IMR-90 (cell line): ENCODE measurements at regions not wholly inside any gene's neighbourhood (a gene's known extent, or its start where the extent isn't known, plus 50 kb on each side); places are given as distances from the start of the nearest gene placed in this dataset.

ENCODE experiments used
- ATAC-seq: fragments of 200-7000 bp; cut with Tn5 transposase; 2 replicates; pipeline ENCODE4 v1.9.1; 2020; ENCODE audit warnings: low read depth, mild to moderate bottlenecking, moderate library complexity
- BruUV-seq: library from RNA; stranded (reverse); fragments of 400-500 nt; replicated peaks from 2 replicates; lab custom pipeline; 2021; lab: Mats Ljungman, UMichigan
- CTCF ChIA-PET: fragments of 300-600 bp; formaldehyde crosslinking; extraction: SDS; loops from one replicate; lab custom pipeline; 2021; ENCODE audit warnings: antibody characterized with exemption; lab: Yijun Ruan, JAX
- POLR2A ChIA-PET: fragments of 300-600 bp; sonication (Branson Sonifier 250); formaldehyde crosslinking; loops from one replicate; lab custom pipeline; 2022; ENCODE audit warnings: antibody characterized with exemption; ENCODE audit not compliant: unreplicated experiment; lab: Charles Lee
- DNase-seq: peaks from one replicate; pipeline ENCODE4 v3.0.0; 2013
- H2AFZ ChIP-seq: replicated peaks from 2 replicates; pipeline ENCODE3; 2013; ENCODE audit warnings: low read length, mild to moderate bottlenecking; ENCODE audit not compliant: poor library complexity
- H2AK5ac ChIP-seq: 2 replicates; pipeline ENCODE4 v1.6.1; 2013; ENCODE audit warnings: low read depth, low read length, inconsistent platforms
- H2AK9ac ChIP-seq: replicated peaks from 2 replicates; pipeline ENCODE3; 2013; ENCODE audit warnings: mild to moderate bottlenecking, low read depth, low read length, moderate library complexity; ENCODE audit not compliant: poor library complexity
- H2BK120ac ChIP-seq: 2 replicates; pipeline ENCODE4 v1.6.1; 2013; ENCODE audit warnings: low read depth, low read length, inconsistent platforms
- H2BK15ac ChIP-seq: 3 replicates; pipeline ENCODE4 v1.6.1; 2013; ENCODE audit warnings: low read depth, low read length, inconsistent platforms
- H2BK20ac ChIP-seq: 2 replicates; pipeline ENCODE4 v1.6.1; 2013; ENCODE audit warnings: low read depth, mild to moderate bottlenecking, inconsistent platforms, low read length, moderate library complexity
- H2BK5ac ChIP-seq: 2 replicates; pipeline ENCODE4 v1.6.1; 2013; ENCODE audit warnings: mild to moderate bottlenecking, low read depth, low read length, inconsistent platforms; ENCODE audit not compliant: poor library complexity, severe bottlenecking
- H3K14ac ChIP-seq: replicated peaks from 2 replicates; pipeline ENCODE4 v1.6.1; 2013; ENCODE audit warnings: low read depth, low read length, inconsistent platforms
- H3K18ac ChIP-seq: 2 replicates; pipeline ENCODE4 v1.6.1; 2013; ENCODE audit warnings: low read depth, low read length, control low read depth
- H3K23ac ChIP-seq: 2 replicates; pipeline ENCODE4 v1.6.1; 2013; ENCODE audit warnings: low read depth, low read length, inconsistent platforms
- H3K27ac ChIP-seq: 2 replicates; pipeline ENCODE4 v1.5.1; 2013; ENCODE audit warnings: mild to moderate bottlenecking, control low read depth, low read length; ENCODE audit not compliant: insufficient read depth
- H3K27me3 ChIP-seq: 2 replicates; pipeline ENCODE4 v1.6.1; 2013; ENCODE audit warnings: low read length; ENCODE audit not compliant: control insufficient read depth, insufficient read depth
- H3K36me3 ChIP-seq: 2 replicates; pipeline ENCODE4 v1.6.1; 2013; ENCODE audit warnings: low read length, mixed read lengths; ENCODE audit not compliant: control insufficient read depth, insufficient read depth
- H3K4ac ChIP-seq: 2 replicates; pipeline ENCODE4 v1.6.1; 2013; ENCODE audit warnings: low read depth, low read length, inconsistent platforms
- H3K4me1 ChIP-seq: 2 replicates; pipeline ENCODE4 v1.6.1; 2013; ENCODE audit warnings: low read length, mixed read lengths; ENCODE audit not compliant: control insufficient read depth, insufficient read depth
- H3K4me2 ChIP-seq: 2 replicates; pipeline ENCODE4 v1.6.1; 2013; ENCODE audit warnings: low read depth, mild to moderate bottlenecking, control low read depth, low read length, moderate library complexity
- H3K4me3 ChIP-seq: 2 replicates; pipeline ENCODE4 v1.5.1; 2013; ENCODE audit warnings: low read depth, mild to moderate bottlenecking, control low read depth, low read length, moderate library complexity; ENCODE audit not compliant: insufficient read depth
- H3K56ac ChIP-seq: 2 replicates; pipeline ENCODE4 v1.6.1; 2013; ENCODE audit warnings: low read length, inconsistent platforms; ENCODE audit not compliant: insufficient read depth; ENCODE audit errors: extremely low read depth
- H3K79me1 ChIP-seq, 2 experiments: 2 replicates each; pipeline ENCODE4 v1.6.1; 2013; ENCODE audit warnings: low read length in 2 of 2, inconsistent platforms in 1 of 2, low read depth in 1 of 2
- H3K9ac ChIP-seq: 2 replicates; pipeline ENCODE4 v1.6.1; 2013; ENCODE audit warnings: low read depth, low read length, control low read depth
- H3K9me1 ChIP-seq: 2 replicates; pipeline ENCODE4 v1.6.1; 2013; ENCODE audit warnings: low read length, inconsistent platforms; ENCODE audit not compliant: insufficient read depth
- H3K9me3 ChIP-seq: 2 replicates; pipeline ENCODE4 v1.6.1; 2013; ENCODE audit warnings: low read length; ENCODE audit not compliant: control insufficient read depth, insufficient read depth
- H4K20me1 ChIP-seq: 2 replicates; pipeline ENCODE4 v1.6.1; 2013; ENCODE audit warnings: low read length, inconsistent platforms; ENCODE audit not compliant: insufficient read depth
- H4K5ac ChIP-seq: 2 replicates; pipeline ENCODE4 v1.6.1; 2013; ENCODE audit warnings: mild to moderate bottlenecking, low read depth, low read length, control low read depth
- H4K8ac ChIP-seq, 2 experiments: 2 replicates each; pipeline ENCODE4 v1.6.1; 2013; ENCODE audit warnings: low read depth in 2 of 2, low read length in 2 of 2, control low read depth in 1 of 2, inconsistent platforms in 1 of 2
- H4K91ac ChIP-seq: 2 replicates; pipeline ENCODE4 v1.6.1; 2013; ENCODE audit warnings: low read depth, low read length, inconsistent platforms; ENCODE audit not compliant: insufficient read depth
- CEBPB ChIP-seq: IDR thresholded peaks from 2 replicates; pipeline ENCODE4 v1.6.1; 2012; ENCODE audit warnings: low read depth, low read length, improper control_type of control experiment
- CHD1 ChIP-seq: IDR thresholded peaks from 2 replicates; pipeline ENCODE4 v1.6.1; 2012; ENCODE audit warnings: low read depth, low read length, improper control_type of control experiment
- MXI1 ChIP-seq: IDR thresholded peaks from 2 replicates; pipeline ENCODE4 v1.6.1; 2012; ENCODE audit warnings: low read depth, mild to moderate bottlenecking, low read length, moderate library complexity, borderline replicate concordance
- RCOR1 ChIP-seq: IDR thresholded peaks from 2 replicates; pipeline ENCODE4 v1.6.1; 2012; ENCODE audit warnings: mild to moderate bottlenecking, low read length, improper control_type of control experiment; ENCODE audit not compliant: insufficient replicate concordance
- WGBS, 2 experiments: methylation state at CpG; one replicate each; pipeline versions ENCODE4 v1.1.5 to v1.1.7; 2013; ENCODE audit warnings: missing lambda C conversion rate in 2 of 2; ENCODE audit not compliant: insufficient read length in 1 of 2; ENCODE audit errors: extremely low coverage in 2 of 2; 5-methylcytosine and 5-hydroxymethylcytosine counted together
- dilution Hi-C: fragments of 300-500 bp; cut with HindIII; formaldehyde crosslinking; loops from one replicate; pipeline ENCODE4 v1.14.3; 2018; ENCODE audit warnings: low sequenced_read_pairs; ENCODE audit not compliant: unreplicated experiment
- in situ Hi-C: fragments of 300-500 bp; cut with MboI; formaldehyde crosslinking; loops from 3 replicates; pipeline ENCODE4 v1.14.3; 2019; ENCODE audit warnings: low sequenced_read_pairs, inconsistent platforms, mixed read lengths
- intact Hi-C: fragments of 100-400 bp; cut with micrococcal nuclease; formaldehyde crosslinking; loops from 2 replicates; pipeline ENCODE4 v1.10.0; 2022
- TF ChIP-seq, protein P1 (sequence below): conservative IDR thresholded peaks from 2 replicates; pipeline ENCODE4 v1.5.1; 2012; ENCODE audit warnings: mild to moderate bottlenecking, low read depth, low read length, improper control_type of control experiment

DNA sequence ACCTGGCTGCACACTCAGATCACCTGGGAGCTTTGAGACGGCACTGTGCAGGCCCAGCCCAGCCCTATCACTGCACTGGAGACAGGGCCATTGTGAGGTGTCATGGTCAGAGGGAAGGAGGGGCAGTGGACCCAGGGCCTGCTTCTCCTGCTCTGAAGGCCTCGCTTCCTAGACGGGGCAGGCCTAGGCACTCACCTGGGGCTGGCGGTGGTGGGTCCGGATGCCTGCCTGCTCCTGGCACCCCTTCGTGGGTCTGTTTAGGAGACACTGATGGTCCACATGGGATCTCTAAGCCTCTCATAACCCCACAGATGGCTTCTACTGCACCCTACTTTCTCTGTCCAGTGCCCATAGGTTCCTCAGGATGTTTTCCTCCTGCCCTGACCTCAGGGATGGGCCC is 230.9 kb downstream of the MATN1 start:
- Histone ChIP-seq H2AFZ (no peak overlapping the region), H3K36me3 (no peaks in the 10 kb centered on the region), H3K4me3 (no peak overlapping the region), H3K27me3 (no peaks in the 10 kb centered on the region), H2BK120ac (no peak overlapping the region), H3K27ac (no peak overlapping the region), H4K20me1 (no peaks in the 10 kb centered on the region), H4K8ac (no peak overlapping the region), H2AK5ac (no peak overlapping the region), H3K23ac (no peak overlapping the region), H3K14ac (no peak overlapping the region), H3K9me1 (no peaks in the 10 kb centered on the region), H3K4me2 (no peak overlapping the region), H2AK9ac (no peak overlapping the region), H2BK20ac (no peak overlapping the region), H4K91ac (no peak overlapping the region), H3K18ac (no peak overlapping the region), H3K4ac (no peak overlapping the region), H2BK15ac (no peak overlapping the region), H3K79me1 (no peaks in the 10 kb centered on the region), H4K5ac (no peak overlapping the region), H3K9ac (no peak overlapping the region), H3K9me3 (0 out of 2 replicates have a peak, but pooled peaks cover 1% of the 10 kb centered on the region), H3K56ac (no peak overlapping the region), H3K4me1 (no peaks in the 10 kb centered on the region), H2BK5ac (no peak overlapping the region)
- dilution Hi-C loops (no loop called here), in situ Hi-C loops (no loop called here), intact Hi-C loops (no loop called here)
- POLR2A ChIA-PET = no interaction called here
- DNase-seq (no peak), ATAC-seq (no peak)
- no TSS peak for BruUV-seq
- TF ChIP-seq RCOR1 (no peak), CEBPB (no peak), CHD1 (no peak), MXI1 (no peak)
- TF ChIP-seq, protein P1, sequence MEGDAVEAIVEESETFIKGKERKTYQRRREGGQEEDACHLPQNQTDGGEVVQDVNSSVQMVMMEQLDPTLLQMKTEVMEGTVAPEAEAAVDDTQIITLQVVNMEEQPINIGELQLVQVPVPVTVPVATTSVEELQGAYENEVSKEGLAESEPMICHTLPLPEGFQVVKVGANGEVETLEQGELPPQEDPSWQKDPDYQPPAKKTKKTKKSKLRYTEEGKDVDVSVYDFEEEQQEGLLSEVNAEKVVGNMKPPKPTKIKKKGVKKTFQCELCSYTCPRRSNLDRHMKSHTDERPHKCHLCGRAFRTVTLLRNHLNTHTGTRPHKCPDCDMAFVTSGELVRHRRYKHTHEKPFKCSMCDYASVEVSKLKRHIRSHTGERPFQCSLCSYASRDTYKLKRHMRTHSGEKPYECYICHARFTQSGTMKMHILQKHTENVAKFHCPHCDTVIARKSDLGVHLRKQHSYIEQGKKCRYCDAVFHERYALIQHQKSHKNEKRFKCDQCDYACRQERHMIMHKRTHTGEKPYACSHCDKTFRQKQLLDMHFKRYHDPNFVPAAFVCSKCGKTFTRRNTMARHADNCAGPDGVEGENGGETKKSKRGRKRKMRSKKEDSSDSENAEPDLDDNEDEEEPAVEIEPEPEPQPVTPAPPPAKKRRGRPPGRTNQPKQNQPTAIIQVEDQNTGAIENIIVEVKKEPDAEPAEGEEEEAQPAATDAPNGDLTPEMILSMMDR = no peak
- CTCF ChIA-PET = no interaction called here
- 65% methylated on average over 3 of the region's 6 CpGs; no CpG with 5 or more reads in 1 of the 2 experiments for whole genome bisulfite sequencing, 2 experiments
